Urinary bladder (tissue), 3 donors: ENCODE measurements at regions not wholly inside any gene's neighbourhood (a gene's known extent, or its start where the extent isn't known, plus 50 kb on each side); places are given as distances from the start of the nearest gene placed in this dataset.
A peak's percentile ranks its signal among the peaks of the same experiment; 100 is the strongest.

Source experiments
- DNase-seq: peaks from one replicate; pipeline ENCODE4 v3.0.0-alpha.2; 2015; ENCODE audit errors: extremely low spot score
- H3K27ac ChIP-seq: one replicate; pipeline ENCODE4 v1.5.1; 2013; ENCODE audit warnings: low read depth, mild to moderate bottlenecking, moderate library complexity
- H3K36me3 ChIP-seq: one replicate; pipeline ENCODE4 v1.6.1; 2013; ENCODE audit warnings: mild to moderate bottlenecking, moderate library complexity; ENCODE audit not compliant: insufficient read depth
- H3K4me1 ChIP-seq: one replicate; pipeline ENCODE4 v1.6.1; 2013; ENCODE audit warnings: mild to moderate bottlenecking, moderate library complexity; ENCODE audit not compliant: insufficient read depth
- H3K4me3 ChIP-seq: one replicate; pipeline ENCODE4 v1.5.1; 2013; ENCODE audit warnings: low read depth, low read length
- WGBS: extraction: QIAGEN DNeasy Blood & Tissue Kit; methylation state at CpG from one replicate; pipeline ENCODE4 v1.1.7; 2013; 5-methylcytosine and 5-hydroxymethylcytosine counted together
- donor health status: healthy with polysubstance abuse.
- donor health status: healthy.

DNA sequence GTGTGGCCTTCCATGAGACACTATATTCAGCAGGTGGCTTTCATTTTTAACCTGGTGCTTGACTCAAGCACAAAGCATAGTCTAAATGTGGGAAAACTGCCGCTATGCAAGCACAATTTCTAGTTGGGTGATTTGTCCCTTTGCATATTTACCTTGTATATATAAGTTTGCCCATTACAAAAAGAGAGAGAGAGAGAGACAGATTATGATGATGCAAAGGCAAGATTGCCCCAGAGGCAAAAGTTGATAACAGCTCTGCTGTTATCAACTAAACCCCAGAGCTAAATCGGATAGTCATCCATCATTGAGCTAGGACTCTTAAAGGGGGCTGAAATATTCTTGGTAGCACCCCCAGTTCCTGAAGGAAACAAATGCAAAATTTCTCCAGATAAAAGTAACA, 141.5 kb downstream of the AQP9 start:
- Histone ChIP-seq H3K4me3 (no peak overlapping the region), H3K4me1 (no peaks in the 10 kb centered on the region), H3K27ac (no peak overlapping the region), H3K36me3 (no peaks in the 10 kb centered on the region)
- no peak for DNase-seq
- WGBS, result 86% methylated on average over 2 of the region's 2 CpGs

DNA sequence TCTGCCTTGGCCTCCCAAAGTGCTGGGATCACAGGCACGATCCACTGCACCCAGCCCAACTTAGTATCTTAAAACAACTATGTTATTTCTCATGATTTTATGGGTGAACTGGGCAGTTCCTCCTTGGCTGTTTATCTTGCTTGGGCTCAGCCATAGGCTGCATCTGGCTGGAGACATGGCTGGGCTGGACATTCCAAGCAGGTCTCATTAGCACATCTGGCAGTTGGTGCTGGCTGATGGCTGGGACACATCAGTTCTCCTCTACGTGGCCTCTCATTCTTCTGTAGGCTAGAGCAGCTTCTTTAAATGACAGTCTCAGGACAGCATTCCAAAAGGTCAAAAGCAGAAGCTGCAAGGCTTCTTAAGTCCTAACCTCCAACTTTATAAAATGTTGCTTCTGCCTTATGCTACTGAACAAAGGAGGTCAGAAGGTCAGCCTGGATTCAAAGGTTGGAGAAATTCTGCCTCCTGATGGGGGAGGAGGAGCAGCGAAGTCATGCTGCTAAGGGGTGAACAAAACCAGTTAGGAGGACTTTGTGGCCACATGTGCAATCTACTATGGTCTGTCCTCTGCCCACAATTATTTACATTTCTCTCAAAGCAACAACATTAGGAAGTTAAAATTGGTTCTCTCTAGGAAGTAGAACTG, 144.0 kb downstream of the AQP9 start:
- Histone ChIP-seq H3K4me1 (no peaks in the 10 kb centered on the region), H3K36me3 (no peaks in the 10 kb centered on the region), H3K27ac (no peak overlapping the region), H3K4me3 (no peak overlapping the region)
- WGBS, result 61% methylated on average over 3 of the region's 3 CpGs
- no peak for DNase-seq

DNA sequence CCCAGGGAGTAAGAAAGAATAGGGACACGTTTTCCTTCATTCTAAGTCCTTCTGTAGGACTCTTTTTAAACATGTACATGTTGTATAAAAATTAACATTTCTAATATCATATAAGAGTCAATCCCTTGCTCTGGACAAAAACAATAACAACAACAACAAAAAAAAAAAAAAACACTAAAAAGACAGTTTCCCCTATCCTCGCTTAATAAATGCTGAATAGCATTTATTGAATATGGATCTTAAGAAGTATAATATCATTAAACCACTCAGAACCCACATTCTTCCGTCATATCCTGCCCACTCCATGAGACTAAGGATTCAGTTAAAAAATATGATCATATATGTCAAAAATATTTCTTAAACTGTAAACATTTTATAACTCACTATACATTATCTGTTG, 145.1 kb downstream of the AQP9 start:
- Histone ChIP-seq H3K36me3 (no peaks in the 10 kb centered on the region), H3K27ac (no peak overlapping the region), H3K4me1 (no peaks in the 10 kb centered on the region), H3K4me3 (no peak overlapping the region)
- WGBS, result 95% methylated on average over 3 of the region's 3 CpGs
- no peak for DNase-seq

DNA sequence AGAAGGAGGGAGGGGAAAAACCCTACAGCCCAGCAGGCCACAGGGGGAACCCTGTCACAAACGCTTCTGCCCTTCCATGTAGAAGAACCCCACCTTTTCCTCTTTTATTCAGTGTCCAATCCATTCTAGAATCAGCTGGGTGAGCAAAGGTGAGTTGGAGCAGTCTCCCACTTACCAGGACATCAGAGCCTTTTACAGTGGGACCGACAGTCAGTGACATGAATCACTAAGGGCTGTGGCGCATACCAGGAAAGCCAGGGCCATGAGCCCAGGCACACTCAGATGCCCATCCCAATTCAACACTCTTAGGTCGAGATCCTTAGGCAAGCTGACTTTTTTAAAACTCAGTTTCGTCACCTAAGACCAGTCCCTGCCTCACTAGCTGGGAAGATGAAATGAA, 146.1 kb downstream of the AQP9 start:
- no peak for DNase-seq
- no peak overlapping the region for H3K27ac ChIP-seq
- H3K4me1 ChIP-seq, result no peaks in the 10 kb centered on the region
- no peaks in the 10 kb centered on the region for H3K36me3 ChIP-seq
- H3K4me3 ChIP-seq, result no peak overlapping the region
- WGBS, result 90% methylated on average over 5 of the region's 5 CpGs

DNA sequence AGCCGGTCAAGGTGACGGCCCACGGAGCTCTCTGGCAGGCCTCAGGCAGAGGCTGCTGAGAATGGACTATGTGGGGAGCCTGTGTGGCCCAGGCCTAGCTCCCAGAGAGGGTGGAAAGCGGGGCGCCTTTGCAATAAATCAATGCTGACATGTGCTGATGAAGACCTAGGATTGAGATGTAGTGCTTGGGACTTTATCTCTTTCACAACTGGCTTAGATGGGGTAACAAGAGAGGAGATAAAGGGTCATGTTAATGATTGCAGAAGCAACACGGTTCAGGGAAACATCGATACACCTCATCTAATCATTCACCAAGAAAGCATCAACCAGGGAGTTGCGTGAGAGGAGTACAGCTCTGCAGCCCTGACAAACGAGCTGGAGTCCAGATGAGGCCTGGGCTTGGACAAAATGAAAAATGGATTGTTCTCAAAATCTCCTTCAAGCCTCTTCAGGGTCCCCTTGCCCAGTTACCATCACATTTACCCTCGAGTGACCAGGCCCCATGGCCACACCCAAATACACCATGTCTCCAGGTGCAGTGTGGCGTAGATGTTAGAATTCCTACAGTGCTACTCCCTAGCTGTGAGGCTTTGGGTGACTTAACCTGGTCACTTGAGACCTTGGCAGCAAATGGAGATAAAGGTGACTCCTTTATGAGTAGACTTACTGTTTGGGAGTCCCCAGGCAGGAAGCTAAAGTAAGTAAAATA, 146.4 kb upstream of the LIPC start:
- Histone ChIP-seq H3K27ac (no peak overlapping the region), H3K36me3 (no peaks in the 10 kb centered on the region), H3K4me1 (no peaks in the 10 kb centered on the region), H3K4me3 (no peak overlapping the region)
- WGBS, result 90% methylated on average over 11 of the region's 11 CpGs
- no peak for DNase-seq

DNA sequence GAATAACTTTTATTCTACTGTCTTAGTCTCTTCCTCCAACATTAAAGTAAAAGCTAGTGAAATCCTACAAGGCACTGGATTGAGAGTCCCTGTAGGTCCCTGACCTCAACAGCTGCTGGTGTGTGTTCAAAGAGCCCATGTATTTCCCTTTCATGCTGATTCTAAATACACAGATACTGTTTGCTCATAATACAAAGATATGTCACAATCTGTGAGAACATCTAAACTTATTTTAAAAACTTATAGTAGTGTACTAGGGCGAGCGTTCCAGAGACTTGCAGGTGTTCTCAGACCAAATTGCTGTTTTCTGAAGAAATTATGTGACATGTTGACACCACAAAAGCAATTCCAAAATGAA, 145.9 kb upstream of the LIPC start:
- Histone ChIP-seq H3K36me3 (no peaks in the 10 kb centered on the region), H3K4me1 (no peaks in the 10 kb centered on the region), H3K27ac (no peak overlapping the region), H3K4me3 (no peak overlapping the region)
- WGBS, result 80% methylated on average over 2 of the region's 2 CpGs
- DNase-seq, result no peak

DNA sequence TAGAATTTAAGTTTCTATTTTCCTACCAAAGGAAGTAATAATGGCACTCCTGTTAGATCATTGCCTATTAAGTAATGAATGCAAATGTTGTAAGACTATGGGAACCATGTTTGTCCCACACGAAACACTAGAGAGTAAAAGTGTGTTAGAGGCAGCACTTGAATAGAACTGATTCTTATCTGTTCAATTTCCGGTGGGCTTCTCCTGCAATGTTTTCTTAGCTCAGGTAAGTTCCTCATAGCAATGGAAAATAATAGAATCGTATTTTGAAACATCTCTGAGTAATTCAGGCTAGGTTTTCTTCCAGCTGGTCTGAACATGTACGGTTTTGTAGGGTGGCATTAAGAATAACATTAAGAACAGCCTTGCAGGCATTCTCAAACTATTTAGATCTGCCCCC, 145.3 kb upstream of the LIPC start:
- DNase-seq, result peak; percentile 53
- H3K4me3 ChIP-seq, result no peak overlapping the region
- no peak overlapping the region for H3K27ac ChIP-seq
- no peaks in the 10 kb centered on the region for H3K4me1 ChIP-seq
- 71% methylated on average over 4 of the region's 4 CpGs for WGBS
- no peaks in the 10 kb centered on the region for H3K36me3 ChIP-seq

DNA sequence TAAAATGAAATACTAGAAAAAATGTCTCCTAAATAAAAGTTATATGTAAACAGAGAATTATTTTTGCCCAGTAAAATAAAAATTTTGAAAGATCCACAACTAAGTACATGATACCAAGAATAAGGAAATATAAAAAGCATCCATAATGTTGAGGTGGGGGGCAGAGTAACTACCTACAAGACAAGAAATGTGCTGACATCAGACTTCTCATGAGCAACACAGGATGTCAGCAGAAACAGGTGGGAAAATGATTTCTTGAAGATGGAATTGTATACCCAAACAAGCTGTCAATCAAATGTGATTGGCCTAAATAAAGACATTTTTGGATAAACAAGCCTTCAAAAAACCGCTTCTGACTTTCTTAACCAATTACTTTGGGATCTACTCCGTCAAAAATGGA, 143.9 kb upstream of the LIPC start:
- Histone ChIP-seq H3K4me3 (no peak overlapping the region), H3K27ac (no peak overlapping the region), H3K36me3 (no peaks in the 10 kb centered on the region), H3K4me1 (no peaks in the 10 kb centered on the region)
- 96% methylated on average over 2 of the region's 2 CpGs for WGBS
- DNase-seq, result no peak

DNA sequence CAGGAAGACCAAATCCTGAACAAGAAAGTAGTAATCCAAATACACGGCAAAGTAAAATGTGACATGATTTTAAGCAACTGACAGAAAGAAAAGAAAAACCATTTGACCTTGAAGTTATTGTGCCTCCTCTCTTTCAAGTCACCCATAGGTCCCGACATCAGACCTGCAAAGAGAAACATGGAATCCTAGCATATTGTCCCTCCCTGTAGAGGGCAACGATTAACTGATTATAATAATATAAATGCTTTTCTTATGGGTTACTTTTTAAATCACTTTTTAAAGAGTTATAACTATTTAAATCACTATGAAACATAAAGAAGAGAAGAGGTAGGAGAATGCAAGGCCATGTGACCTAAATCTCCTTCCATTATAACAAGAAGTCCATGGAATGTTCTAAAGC, 143.2 kb upstream of the LIPC start:
- no peaks in the 10 kb centered on the region for H3K4me1 ChIP-seq
- no peak for DNase-seq
- H3K27ac ChIP-seq, result no peak overlapping the region
- no peak overlapping the region for H3K4me3 ChIP-seq
- WGBS, result 88% methylated on average over 3 of the region's 3 CpGs
- no peaks in the 10 kb centered on the region for H3K36me3 ChIP-seq

DNA sequence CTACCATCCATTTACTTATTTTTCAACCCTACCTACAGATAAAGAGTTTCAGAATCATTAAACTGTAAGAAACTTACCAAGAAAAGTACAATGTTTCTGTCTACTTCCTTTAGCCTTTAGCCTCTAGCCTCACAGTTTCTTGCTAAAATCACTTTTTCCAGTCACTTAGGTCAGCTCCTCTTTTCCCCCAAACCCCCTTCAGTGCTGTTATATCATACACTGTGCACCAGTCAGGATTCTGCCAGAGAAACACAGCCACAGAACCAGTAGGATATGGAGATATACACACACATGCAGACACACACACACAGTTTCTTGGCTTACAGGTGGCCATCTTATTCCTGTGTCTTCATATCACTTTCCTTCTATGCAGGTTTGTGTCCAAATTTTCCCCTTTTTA, 139.9 kb upstream of the LIPC start:
- Histone ChIP-seq H3K27ac (no peak overlapping the region), H3K36me3 (no peaks in the 10 kb centered on the region), H3K4me1 (no peaks in the 10 kb centered on the region), H3K4me3 (no peak overlapping the region)
- no peak for DNase-seq

DNA sequence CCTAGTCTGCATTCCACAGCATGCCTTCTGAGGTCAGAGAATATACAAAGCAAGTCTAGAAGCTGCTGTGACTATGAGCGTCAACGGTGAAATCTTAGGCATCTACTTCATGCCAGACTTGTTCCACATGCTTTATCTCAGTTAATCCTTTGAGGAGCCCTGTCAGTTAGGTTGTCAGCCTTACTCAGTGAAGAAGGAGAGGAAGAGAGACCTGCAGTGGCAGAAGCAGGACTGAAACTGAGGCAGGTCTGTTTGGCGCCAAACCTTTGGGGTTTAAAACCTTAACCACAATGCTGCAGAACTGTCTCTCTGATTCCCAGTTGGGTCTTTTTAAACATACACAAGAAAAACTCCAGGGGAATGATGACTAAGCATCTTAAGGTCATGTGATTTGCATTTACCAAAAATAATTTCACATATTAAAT, 139.0 kb upstream of the LIPC start:
- no peaks in the 10 kb centered on the region for H3K4me1 ChIP-seq
- no peak for DNase-seq
- H3K27ac ChIP-seq, result no peak overlapping the region
- H3K4me3 ChIP-seq, result no peak overlapping the region
- WGBS, result 75% methylated on average over 3 of the region's 3 CpGs
- no peaks in the 10 kb centered on the region for H3K36me3 ChIP-seq

DNA sequence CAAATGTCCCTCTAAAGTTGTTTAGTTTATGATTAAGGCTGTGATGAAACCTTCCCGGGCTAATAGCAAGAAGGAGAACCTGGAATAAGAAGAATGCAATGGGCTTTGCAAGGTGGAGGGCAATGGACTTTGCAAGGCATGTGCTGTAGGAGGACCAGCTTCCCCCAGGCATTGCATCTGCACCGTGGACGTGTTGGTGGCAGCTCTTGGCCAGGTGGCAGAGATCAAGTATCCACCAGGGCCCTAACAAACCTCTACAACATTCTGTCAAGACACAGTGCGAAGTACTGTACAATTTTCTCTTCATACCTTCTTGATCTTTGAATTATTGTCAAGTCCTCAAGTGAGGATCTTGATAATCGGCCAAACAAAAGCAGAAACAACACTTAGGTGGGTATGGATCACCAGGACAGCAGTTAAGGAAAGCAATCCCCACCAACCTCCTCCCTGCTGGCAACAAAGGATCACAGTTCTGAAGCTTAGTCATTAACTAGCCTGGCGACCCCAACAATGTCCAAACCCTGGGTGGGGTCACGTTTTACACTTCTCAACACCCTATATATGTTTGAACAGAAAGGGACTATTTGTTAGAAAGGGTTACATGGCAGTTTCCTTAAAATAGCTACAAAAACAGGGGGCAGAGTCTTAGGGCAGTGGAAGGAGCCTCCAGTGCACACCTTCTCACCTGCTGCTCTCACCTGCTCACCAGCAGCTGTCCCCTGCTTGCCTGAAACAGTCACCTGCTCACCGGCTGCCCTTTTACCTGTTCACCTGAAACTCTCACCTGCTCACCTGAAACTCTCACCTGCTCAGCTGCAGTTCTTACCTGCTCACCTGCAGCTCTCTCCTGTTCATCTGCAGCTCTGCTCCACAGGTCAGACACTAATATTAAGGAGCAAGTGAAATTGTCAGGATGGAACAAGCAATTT, 137.9 kb upstream of the LIPC start:
- Histone ChIP-seq H3K27ac (no peak overlapping the region), H3K36me3 (no peaks in the 10 kb centered on the region), H3K4me3 (no peak overlapping the region), H3K4me1 (no peaks in the 10 kb centered on the region)
- WGBS, result 78% methylated on average over 8 of the region's 8 CpGs
- no peak for DNase-seq

DNA sequence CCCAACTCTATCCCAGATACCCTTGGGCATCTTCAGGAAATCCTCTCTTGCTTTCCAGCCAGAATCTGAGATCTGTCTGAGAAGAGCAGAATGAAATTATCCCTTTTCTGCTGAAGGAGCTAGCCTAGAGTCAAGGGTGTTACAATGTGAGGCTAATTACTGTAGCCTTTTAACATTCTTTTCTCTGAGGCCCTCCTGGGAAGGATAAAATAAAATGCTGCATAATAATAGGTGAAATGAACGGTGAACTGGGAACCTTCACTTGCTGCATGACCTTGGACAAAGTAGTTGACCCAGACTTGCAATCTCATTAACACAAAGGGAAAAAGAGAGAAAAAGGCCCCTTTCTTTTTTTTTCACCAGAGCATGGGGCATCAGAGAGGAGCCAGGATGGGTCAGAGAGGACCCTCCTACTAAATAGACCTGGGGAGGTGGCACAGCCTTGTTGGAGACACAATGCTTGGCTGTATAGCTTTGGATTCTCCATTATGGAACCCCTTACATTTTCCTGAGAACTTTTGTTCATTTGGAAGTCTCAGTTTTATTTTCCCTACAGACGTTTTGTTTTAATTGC, 137.0 kb upstream of the LIPC start:
- 73% methylated on average over 2 of the region's 2 CpGs for WGBS

More for the DNA sequence above, 137.0 kb upstream of the LIPC start:
- H3K27ac ChIP-seq, result no peak overlapping the region
- H3K36me3 ChIP-seq, result no peaks in the 10 kb centered on the region
- no peak overlapping the region for H3K4me3 ChIP-seq
- H3K4me1 ChIP-seq, result no peaks in the 10 kb centered on the region
- DNase-seq, result no peak
